ENCODE measurements at regions not wholly inside any gene's neighbourhood (a gene's known extent, or its start where the extent isn't known, plus 50 kb on each side); places are given as distances from the start of the nearest gene placed in this dataset.
"Not testable (repeated sequence)": the region's sequence is repeated elsewhere in the genome, so short reads cannot be mapped to it uniquely, and the experiment has no call there.

DNA sequence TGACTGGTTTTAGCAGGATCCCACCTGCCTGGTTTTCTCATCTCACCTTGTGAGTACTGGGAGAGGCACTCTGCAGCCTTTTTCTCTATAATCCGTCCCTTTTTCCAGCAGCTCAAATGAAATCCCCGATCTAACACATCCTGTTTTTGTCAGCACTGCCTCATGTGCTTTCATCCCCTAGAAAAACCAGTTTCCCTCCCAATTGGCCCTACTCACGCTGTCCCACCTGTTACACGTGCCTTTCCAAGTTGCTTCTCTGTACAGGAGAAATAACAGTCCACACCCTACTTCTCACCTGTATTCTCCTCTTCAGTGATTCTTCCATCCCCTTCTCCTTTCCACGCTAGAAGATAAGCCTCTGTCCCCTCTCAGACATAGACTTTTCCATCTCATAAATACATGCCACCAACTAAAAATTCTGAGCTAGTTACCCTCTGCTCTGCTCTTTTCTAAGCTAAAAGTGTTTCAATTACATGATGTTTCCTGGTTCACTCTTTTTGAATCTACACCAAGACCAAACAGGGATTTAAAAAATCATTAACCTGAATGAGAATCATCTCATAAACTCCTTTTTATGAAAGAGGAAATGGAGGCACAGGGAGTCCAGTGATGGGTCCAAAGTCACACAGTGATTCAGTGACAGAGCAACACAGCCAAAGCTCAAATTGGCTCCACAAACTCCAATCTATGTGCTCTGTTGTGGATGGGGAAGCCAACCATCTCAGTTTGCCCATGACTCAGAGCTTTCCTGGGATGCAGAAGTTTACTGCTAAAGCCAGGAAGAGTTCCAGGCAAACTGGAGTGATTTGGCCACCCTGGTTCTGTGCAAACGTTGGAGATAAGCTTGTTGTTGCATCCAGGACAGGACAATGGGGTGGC, 240.0 kb upstream of the TMEM132C start:
- no peak overlapping the region for H3K27ac ChIP-seq (ENCODE audit: poor library complexity, severe bottlenecking)
- no peaks in the 10 kb centered on the region for H3K36me3 ChIP-seq (ENCODE audit: low read depth)
- H3K4me1 ChIP-seq (ENCODE audit: insufficient read depth, poor library complexity, severe bottlenecking) = no peaks in the 10 kb centered on the region
- no peaks in the 10 kb centered on the region for H3K27me3 ChIP-seq (ENCODE audit: insufficient read depth, poor library complexity, severe bottlenecking)
- no peaks in the 10 kb centered on the region for H3K9me3 ChIP-seq (ENCODE audit: severe bottlenecking)
- DNase-seq (ENCODE audit: low spot score) (no peak), ATAC-seq (ENCODE audit: low read depth) (no peak)
- no peak for TF ChIP-seq CTCF (IDR thresholded peaks at IDR 0.05; ENCODE audit: poor library complexity, severe bottlenecking)
- no peak overlapping the region for H3K4me3 ChIP-seq (ENCODE audit: severe bottlenecking)

- no peaks in the 10 kb centered on the region for H3K9me3 ChIP-seq (ENCODE audit: severe bottlenecking)
- no peak for DNase-seq (ENCODE audit: low spot score)
- ATAC-seq (ENCODE audit: low read depth) = no peak
- H3K4me3 ChIP-seq (ENCODE audit: severe bottlenecking) = no peak overlapping the region
- H3K27ac ChIP-seq (ENCODE audit: poor library complexity, severe bottlenecking) = no peak overlapping the region
- no peaks in the 10 kb centered on the region for H3K4me1 ChIP-seq (ENCODE audit: insufficient read depth, poor library complexity, severe bottlenecking)
- TF ChIP-seq CTCF (IDR thresholded peaks at IDR 0.05; ENCODE audit: poor library complexity, severe bottlenecking) = no peak
- H3K27me3 ChIP-seq (ENCODE audit: insufficient read depth, poor library complexity, severe bottlenecking) = no peaks in the 10 kb centered on the region
- H3K36me3 ChIP-seq (ENCODE audit: low read depth) = no peaks in the 10 kb centered on the region
These were observed 233.5 kb upstream of the TMEM132C start for GRCh38 chr12:128033473-128033872.

GRCh38 chr12:128040971-128041370, 226.0 kb upstream of the TMEM132C start:
- H3K4me3 ChIP-seq (ENCODE audit: severe bottlenecking) = no peak overlapping the region
- DNase-seq (ENCODE audit: low spot score) (no peak), ATAC-seq (ENCODE audit: low read depth) (no peak)
- H3K9me3 ChIP-seq (ENCODE audit: severe bottlenecking) = no peaks in the 10 kb centered on the region
- no peaks in the 10 kb centered on the region for H3K27me3 ChIP-seq (ENCODE audit: insufficient read depth, poor library complexity, severe bottlenecking)
- no peaks in the 10 kb centered on the region for H3K4me1 ChIP-seq (ENCODE audit: insufficient read depth, poor library complexity, severe bottlenecking)
- no peaks in the 10 kb centered on the region for H3K36me3 ChIP-seq (ENCODE audit: low read depth)
- no peak for TF ChIP-seq CTCF (IDR thresholded peaks at IDR 0.05; ENCODE audit: poor library complexity, severe bottlenecking)
- no peak overlapping the region for H3K27ac ChIP-seq (ENCODE audit: poor library complexity, severe bottlenecking)

- H3K4me1 ChIP-seq (ENCODE audit: insufficient read depth, poor library complexity, severe bottlenecking); ATAC-seq (ENCODE audit: low read depth); H3K9me3 ChIP-seq (ENCODE audit: severe bottlenecking): not testable (repeated sequence)
These were observed 224.7 kb upstream of the TMEM132C start for GRCh38 chr12:128042283-128042682.

GRCh38 chr12:128042825-128043224, 224.1 kb upstream of the TMEM132C start:
- DNase-seq (ENCODE audit: low spot score) (no peak), ATAC-seq (ENCODE audit: low read depth) (no peak)
- no peak overlapping the region for H3K27ac ChIP-seq (ENCODE audit: poor library complexity, severe bottlenecking)
- H3K4me3 ChIP-seq (ENCODE audit: severe bottlenecking) = no peak overlapping the region
- H3K4me1 ChIP-seq (ENCODE audit: insufficient read depth, poor library complexity, severe bottlenecking) = no peaks in the 10 kb centered on the region
- no peaks in the 10 kb centered on the region for H3K27me3 ChIP-seq (ENCODE audit: insufficient read depth, poor library complexity, severe bottlenecking)
- TF ChIP-seq CTCF (IDR thresholded peaks at IDR 0.05; ENCODE audit: poor library complexity, severe bottlenecking) = no peak
- H3K36me3 ChIP-seq (ENCODE audit: low read depth) = no peaks in the 10 kb centered on the region
- H3K9me3 ChIP-seq (ENCODE audit: severe bottlenecking) = no peaks in the 10 kb centered on the region

More at GRCh38 chr12:128042283-128042682, 224.7 kb upstream of the TMEM132C start:
- DNase-seq (ENCODE audit: low spot score); H3K4me3 ChIP-seq (ENCODE audit: severe bottlenecking); H3K36me3 ChIP-seq (ENCODE audit: low read depth); H3K27me3 ChIP-seq (ENCODE audit: insufficient read depth, poor library complexity, severe bottlenecking); H3K27ac ChIP-seq (ENCODE audit: poor library complexity, severe bottlenecking): not testable (repeated sequence)
